ENCODE measurements at regions not wholly inside any gene's neighbourhood (a gene's known extent, or its start where the extent isn't known, plus 50 kb on each side); places are given as distances from the start of the nearest gene placed in this dataset.

- TF ChIP-seq POLR2A (IDR thresholded peaks at IDR 0.05), result no peak
- no peak for TF ChIP-seq CTCF (IDR thresholded peaks at IDR 0.05)
- H3K4me3 ChIP-seq (ENCODE audit: low read depth, poor library complexity, severe bottlenecking), result no peak overlapping the region
- intact Hi-C loops (cut with DNase I; ENCODE audit: low total_unique reads), result no loop called here
- no peak for DNase-seq (ENCODE audit: low spot score in 2 of 2)
- 92 to 94% methylated on average over 7 of the region's 7 CpGs for WGBS, 2 donors
These were observed 57.1 kb upstream of the BCL6 start for GRCh38 chr3:187802203-187802927.

DNA sequence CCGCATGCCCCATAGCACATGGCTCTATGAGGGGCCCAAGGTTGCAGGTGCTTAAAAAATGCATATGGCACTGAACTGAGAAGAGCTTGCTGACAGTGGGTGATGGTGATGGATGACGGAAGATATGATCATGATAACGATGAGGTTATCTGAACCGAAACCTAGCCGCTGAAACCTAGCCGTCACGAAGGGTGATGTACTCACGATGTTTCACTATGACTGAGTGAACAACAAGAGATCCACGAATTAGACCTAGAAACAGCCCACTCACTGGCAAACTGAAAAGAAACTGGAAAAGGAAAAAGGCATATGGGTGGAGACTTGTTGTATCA, 57.6 kb upstream of the BCL6 start:
- H3K4me3 ChIP-seq (ENCODE audit: low read depth, poor library complexity, severe bottlenecking), result no peak overlapping the region
- 87 to 88% methylated on average over 9 of the region's 9 CpGs for WGBS, 2 donors
- TF ChIP-seq POLR2A (IDR thresholded peaks at IDR 0.05) (no peak), CTCF (IDR thresholded peaks at IDR 0.05) (no peak)
- peak in 1 of 2 donors; percentile 18 for DNase-seq (ENCODE audit: low spot score in 2 of 2)
- intact Hi-C loops (cut with DNase I; ENCODE audit: low total_unique reads), result no loop called here

GRCh38 chr3:187804120-187804744, 59.0 kb upstream of the BCL6 start:
- WGBS, 2 donors, result 57 to 70% methylated on average over 11 of the region's 11 CpGs
- DNase-seq (ENCODE audit: low spot score in 2 of 2), result peak in 1 of 2 donors; percentile 37
- TF ChIP-seq CTCF (IDR thresholded peaks at IDR 0.05), result no peak
- TF ChIP-seq POLR2A (IDR thresholded peaks at IDR 0.05), result no peak
- H3K4me3 ChIP-seq (ENCODE audit: low read depth, poor library complexity, severe bottlenecking), result no peak overlapping the region
- intact Hi-C loops (cut with DNase I; ENCODE audit: low total_unique reads), result no loop called here

- intact Hi-C loops (cut with DNase I; ENCODE audit: low total_unique reads), result no loop called here
- WGBS, 2 donors, result 72 to 85% methylated on average over 7 of the region's 7 CpGs
- H3K4me3 ChIP-seq (ENCODE audit: low read depth, poor library complexity, severe bottlenecking), result no peak overlapping the region
These were observed 59.5 kb upstream of the BCL6 start for GRCh38 chr3:187804745-187805121.

DNA sequence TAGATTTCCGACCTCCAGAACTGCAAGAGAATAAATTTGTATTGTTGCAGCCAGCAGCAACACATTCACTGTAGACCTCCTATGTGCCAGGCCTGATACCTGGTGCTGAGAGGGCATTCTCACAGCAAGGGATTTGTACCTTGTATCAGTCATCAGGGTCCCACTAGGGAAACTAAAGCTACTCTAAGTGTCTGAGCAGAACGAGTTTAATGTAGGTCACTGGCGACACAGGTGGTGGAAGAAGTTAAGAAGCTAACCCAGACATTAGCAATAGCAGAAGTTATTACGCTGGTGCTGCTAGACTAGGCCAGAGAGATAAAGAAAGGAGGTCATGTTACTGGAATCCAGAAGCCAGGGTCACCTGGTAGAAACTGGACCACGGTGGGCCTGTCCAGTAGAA, 60.5 kb upstream of the BCL6 start:
- TF ChIP-seq POLR2A (IDR thresholded peaks at IDR 0.05) (no peak), CTCF (IDR thresholded peaks at IDR 0.05) (no peak)
- H3K4me3 ChIP-seq (ENCODE audit: low read depth, poor library complexity, severe bottlenecking), result no peak overlapping the region
- no peak for DNase-seq (ENCODE audit: low spot score in 2 of 2)
- intact Hi-C loops (cut with DNase I; ENCODE audit: low total_unique reads), result no loop called here
- WGBS, 2 donors, result 93% methylated on average over 5 of the region's 5 CpGs

More at GRCh38 chr3:187804745-187805121, 59.5 kb upstream of the BCL6 start:
- TF ChIP-seq CTCF (IDR thresholded peaks at IDR 0.05) (no peak), POLR2A (IDR thresholded peaks at IDR 0.05) (no peak)
- peak in 1 of 2 donors; percentile 5 for DNase-seq (ENCODE audit: low spot score in 2 of 2)

All from lower leg skin (tissue), 4 donors.